ENCODE measurements at regions not wholly inside any gene's neighbourhood (a gene's known extent, or its start where the extent isn't known, plus 50 kb on each side); places are given as distances from the start of the nearest gene placed in this dataset.
"Not testable (repeated sequence)": the region's sequence is repeated elsewhere in the genome, so short reads cannot be mapped to it uniquely, and the experiment has no call there.

DNA sequence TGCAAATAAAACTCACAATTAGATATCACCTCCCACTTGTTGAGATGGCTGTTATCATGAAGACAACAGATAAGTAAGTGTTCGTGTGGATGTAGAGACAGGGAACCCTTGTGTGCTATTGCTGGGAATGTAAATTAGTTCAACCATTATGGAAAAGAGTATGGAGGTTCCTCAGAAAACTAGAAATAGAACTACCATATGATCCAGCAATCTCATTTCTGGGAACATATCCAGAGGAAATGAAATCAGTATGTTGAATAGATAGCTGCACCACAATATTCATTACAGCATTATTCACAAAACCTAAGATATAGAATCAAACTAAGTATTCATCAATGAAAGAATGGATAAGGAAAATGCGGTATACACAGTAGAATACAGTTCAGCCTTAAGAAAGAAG lies 418.7 kb upstream of the CNTN6 start:
- no peak for DNase-seq

DNA sequence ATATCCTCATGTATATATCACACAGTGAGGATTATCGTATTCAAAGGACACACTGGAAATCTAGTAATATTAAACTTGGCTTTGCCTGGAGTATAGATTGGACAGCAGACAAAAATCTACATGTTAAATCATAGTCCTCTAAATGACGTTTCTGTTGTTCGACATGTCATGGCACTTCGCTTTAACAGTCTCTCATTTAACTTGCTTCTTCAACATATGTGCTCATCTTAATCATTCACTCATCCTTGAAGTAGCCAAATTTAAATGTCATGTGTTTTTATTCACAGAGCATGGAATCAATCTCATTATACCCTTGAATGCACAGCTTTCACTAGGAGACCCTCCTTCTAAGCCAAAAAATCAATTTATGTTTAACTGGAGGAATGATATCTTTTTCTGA lies 417.0 kb upstream of the CNTN6 start:
- DNase-seq, result no peak

DNA sequence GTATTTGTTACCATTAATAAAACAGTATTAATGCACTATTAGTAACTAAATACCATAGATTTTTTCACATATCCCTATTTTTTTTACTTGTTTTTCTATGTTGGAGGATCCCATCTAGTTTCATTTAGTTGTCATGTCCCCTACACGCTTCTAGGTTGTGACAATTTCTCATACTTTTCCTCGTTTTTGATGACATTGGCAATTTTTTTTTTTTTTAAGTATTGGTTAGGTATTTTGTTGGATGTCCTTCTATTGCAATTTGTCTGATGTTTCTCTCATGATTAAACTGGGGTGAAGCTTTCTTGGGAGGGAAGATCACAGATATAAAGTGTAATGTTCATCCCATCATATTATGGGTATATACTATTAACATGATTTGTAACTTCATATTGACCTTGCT lies 409.1 kb upstream of the CNTN6 start:
- DNase-seq, result no peak

DNA sequence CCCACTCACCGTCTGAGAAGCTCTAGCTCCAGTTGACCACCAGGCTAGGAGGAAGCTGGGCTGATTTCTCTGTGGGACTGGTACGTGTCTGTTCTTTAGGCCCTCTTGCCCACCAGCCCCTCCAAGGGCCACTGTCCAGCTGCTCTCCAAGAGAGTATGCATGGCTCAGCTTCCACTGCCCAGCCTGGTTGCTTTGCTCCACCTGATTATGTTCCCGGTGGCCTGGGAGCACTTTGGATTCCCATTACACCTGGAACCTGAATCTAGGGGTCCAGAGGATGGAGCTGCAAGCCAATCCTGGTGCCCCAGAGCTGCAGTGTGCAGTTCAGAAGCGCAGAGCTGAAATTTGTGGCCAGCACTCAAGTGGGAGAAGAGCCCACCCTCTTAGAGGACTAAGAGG lies 402.1 kb upstream of the CNTN6 start:
- no peak for DNase-seq

DNA sequence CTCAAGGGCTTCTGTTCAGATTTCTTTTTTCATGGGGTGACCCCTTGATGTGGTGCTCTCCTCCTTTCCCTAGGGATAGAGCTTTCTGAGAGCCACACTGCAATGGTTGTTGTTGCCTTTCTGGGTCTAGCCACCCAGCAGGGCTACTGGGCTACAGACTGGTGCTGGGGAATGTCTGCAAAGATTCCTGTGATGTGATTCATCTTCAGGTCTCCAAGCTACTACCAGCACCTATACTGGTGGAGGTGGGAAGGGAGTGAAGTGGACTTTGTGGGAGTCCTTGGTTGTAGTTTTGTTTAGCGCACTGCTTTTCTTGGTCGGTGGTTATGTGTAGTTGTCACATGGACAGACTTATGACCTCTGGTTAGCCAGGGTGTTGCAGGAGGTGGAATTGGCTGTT lies 392.3 kb upstream of the CNTN6 start:
- no peak for DNase-seq

DNA sequence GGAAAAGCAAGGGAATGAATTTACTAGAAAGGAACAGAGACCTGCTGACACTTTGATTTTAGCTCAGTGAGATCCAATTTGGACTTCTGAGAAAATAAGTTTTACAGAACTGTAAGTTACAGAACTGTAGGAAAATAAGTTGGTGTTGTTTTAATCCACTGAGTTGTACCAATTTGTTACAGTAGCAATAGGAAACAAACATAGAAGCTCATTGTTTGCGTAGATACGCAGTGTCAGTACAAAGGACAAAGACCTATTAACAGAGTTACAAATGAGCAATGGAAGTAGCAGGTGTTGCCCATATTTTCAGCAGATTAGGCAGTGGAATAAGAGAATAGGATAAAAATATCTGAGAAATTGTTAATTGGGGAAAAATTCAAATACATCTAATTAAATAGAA lies 385.8 kb upstream of the CNTN6 start:
- no peak for DNase-seq

DNA sequence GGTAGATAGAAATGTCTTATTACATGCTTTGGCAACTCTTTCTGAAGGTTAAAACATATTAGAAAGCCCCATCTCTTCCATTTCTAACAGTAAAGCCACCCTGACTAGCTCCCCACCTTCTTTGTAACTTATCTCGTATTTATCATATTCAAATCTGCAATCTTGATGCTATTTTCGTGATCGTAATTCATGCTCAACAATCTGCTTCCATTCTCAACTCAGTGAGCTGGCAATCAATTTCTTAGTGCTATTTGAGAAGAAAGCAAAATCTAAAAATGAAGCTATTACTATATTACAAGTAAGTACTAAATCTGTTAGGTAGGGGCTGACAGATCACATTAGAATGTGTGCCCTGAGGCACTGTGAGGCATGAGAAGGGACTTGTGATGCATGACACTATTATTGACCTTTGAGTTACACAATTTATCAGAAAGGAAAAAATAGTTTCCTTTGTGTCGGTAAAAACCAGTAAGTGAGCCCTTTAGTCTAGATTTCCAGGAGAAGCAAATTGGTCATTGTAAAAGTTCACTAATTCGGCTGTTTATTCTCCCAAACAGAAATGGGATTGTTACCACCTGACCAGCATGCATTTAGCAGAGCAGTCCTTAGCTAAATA lies 379.7 kb upstream of the CNTN6 start:
- no peak for DNase-seq

DNA sequence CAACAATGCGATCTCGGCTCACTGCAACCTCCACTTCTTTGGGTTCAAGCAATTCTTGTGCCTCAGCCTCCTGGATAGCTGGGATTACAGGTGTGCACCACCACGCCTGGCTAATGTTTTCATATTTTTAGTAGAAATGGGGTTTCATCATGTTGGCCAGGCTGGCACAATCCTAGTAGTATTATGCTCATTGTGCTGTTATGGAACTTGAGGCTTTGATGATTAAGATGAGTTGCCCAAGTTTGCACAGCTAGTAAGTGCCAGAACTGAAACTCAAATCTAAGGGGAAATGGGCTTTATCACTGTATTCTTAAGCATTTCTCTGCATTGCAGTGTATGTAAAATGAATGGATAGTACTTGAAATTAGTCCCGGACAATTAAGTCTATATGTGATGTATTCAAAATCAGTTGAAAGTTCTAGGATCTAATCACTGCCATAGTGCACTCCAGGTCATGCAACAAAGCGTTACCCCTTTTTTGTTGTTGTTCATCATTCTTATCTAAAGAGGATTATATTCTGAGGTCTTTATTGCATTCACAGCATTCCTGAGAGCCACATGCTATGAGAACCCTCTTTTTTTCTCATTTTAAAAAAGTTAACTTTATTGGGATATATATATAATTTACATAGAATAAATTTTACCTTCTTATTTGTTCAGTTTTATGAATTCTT lies 378.7 kb upstream of the CNTN6 start:
- no peak for DNase-seq

DNA sequence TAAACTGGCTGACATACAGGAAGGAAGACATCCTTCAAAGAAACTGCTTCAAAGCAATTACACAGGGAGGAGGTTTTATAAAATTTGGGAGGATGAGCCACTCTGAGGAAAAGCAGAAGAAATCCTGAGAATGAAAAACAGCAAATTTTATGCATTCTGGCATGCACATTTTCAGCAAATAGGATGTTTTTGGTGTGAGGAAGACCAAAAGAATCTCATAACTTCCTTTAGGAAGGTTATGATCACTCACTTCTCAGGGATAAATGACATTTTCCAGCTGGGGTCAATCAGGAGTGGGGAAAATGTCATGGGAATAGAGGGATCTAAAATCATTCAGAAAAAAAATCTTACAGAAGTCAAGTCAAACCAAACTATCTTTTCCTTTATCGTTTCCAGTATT lies 371.7 kb upstream of the CNTN6 start:
- no peak for DNase-seq

DNA sequence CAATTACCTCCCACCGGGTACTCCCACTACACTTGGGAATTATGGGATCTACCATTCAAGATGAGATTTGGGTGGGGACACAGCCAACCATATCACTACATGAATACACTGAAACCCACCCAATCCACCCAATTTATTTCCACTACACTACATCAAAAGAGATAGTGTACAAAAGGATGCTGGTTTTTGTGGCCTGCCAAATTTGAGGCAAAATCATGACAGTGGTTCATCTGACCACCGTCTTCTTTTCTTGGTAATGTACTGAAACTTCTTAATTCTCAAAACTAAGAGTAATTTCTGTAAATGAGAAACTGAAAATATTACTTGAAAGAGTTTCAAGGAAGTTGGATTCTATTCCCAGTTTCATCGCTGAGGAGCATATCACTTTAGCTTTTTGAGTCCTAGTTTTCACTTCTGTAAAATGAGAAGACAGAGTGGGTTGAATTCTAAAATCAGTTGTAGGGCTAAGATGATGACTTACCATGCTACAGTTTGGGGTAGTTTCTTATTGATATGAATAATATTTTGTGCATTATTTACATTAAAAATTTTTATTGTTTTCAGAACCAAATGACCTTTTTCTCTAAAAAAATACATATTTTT lies 360.4 kb upstream of the CNTN6 start:
- DNase-seq, result no peak

DNA sequence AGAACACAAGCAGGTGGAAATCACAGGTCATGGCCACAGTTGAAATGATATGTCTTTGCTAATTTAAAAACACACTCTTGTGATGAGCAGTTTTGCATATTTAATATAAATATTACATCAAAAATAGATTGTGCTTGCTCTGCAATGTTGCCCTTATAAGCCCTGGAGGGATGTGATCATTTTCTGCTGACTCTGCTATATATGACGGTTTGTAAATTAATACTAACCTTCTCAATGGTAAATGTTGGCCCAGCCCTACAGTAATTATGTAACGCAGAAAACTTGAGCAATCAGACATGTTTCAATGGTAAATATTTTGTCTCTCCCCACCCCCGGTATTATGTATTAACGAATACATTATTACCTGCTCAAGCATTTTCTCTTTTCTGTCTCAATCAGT lies 359.5 kb upstream of the CNTN6 start:
- DNase-seq, result no peak

DNA sequence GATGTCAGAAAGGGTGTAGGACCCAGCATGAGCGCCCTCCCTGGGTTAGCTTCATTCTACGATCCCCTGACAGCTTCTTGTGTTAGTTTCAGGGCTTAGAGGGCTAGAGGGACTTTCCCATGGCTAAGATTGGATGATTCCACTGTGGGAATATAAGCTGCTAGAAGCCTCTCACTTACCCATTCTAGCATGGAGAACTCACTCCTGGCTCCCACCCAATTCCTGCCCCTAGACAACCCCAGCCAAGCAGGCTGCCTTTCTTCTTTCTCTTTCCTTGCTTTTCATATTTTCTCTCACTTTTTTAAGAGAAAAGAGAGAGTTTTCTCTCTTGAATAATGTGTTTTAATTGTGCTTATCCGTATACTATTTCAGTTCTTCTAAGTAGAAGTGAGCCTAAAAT lies 335.1 kb upstream of the CNTN6 start:
- DNase-seq, result no peak

DNA sequence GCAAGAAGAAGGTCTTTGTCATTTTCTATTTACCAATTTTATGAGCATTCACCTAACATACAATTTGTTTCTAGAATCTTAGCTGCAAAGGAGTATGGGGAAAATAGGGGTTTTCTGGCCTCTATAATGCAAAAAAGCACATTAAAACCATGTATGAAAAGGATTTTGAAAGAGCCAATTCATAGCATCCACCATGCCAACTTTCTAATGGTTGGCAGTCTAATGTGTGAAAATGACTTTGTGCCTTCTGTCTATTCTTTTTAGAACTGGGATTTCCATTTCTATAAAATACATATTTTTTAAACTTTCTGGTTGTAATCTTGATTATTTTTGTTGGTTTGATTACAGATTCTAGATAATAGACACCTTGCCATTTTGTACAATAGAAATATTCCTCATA lies 333.7 kb upstream of the CNTN6 start:
- no peak for DNase-seq

DNA sequence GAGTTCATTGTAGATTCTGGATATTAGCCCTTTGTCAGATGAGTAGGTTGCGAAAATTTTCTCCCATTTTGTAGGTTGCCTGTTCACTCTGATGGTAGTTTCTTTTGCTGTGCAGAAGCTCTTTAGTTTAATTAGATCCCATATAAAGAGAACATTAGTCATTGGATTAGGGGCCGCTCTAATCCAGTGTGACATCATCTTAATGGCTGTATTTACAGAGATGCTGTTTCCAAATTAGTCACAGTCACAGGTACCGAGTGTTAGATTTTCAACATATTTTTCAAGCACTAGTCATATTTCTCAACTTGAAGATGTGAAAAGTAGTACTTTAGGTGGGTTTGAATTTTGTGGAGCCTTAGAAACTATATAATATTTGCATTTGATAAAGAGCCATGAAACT lies 319.4 kb upstream of the CNTN6 start:
- not testable (repeated sequence) for DNase-seq

DNA sequence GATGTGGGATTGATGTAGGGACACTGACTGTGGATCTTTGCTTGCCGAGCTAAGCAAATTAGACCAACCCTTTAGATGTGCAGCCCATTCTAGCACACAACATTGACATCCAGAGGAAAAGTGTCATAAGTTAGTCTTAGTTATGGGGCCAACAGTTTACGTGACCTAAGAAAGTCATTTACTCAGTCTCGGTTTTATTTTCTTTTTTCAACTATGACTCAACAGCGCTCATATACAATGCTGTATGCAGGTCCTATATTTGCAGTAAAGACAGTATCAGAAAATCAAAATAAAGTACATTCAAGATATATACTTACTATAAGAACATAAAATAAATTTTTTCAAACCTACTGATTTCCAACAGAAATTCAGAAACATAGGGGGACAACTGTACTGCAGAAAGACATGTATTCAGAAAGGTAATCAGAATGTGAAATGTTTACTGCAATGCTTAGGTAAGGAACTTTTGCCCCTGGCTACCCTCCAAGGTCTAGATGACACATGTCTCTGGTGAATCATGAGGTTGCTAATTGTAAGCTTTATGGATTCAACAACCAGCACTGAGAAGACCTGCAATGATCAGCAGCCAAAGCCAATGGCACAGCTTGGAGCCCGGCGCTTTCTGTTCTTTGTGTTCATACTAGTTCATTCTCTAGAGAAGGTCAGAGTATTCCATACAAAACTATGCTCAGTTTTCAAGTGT lies 317.5 kb upstream of the CNTN6 start:
- no peak for DNase-seq

DNA sequence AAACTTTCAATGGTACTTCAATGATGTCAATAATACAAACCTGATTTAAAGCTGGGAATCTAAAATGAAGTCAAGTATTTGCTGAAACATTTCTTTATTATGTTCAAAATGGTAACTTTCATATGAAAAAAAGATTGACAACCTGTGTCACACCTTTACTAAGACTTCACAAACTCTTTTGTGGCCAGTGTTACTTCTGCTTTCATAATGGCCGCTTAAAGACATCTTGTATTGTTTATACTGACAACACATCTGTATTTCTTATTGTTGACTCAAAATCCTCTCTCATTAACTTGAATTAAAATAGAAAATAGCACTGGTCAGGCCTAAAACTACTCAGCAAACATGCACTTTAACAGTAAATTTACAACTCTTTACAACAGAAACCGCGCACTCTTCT lies 312.3 kb upstream of the CNTN6 start:
- no peak for DNase-seq

DNA sequence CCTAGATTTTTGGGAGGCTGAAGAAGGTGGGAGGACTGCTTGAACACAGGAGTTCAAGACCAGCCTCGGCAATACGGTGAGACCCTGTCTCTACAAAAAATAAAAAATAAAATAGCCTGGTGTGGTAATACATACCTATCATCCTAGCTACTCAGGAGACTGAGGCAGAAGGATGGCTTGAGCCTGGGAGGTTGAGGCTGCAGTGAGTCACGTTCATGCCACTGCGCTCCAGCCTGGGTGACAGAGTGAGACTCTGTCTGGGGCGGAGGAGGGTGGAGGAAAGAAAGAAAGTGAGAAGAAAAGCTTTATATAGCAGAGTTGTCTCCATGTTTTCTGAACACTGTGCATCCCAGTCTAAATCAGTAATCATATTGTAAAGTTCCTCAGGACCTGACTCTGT lies 301.4 kb upstream of the CNTN6 start:
- no peak for DNase-seq

DNA sequence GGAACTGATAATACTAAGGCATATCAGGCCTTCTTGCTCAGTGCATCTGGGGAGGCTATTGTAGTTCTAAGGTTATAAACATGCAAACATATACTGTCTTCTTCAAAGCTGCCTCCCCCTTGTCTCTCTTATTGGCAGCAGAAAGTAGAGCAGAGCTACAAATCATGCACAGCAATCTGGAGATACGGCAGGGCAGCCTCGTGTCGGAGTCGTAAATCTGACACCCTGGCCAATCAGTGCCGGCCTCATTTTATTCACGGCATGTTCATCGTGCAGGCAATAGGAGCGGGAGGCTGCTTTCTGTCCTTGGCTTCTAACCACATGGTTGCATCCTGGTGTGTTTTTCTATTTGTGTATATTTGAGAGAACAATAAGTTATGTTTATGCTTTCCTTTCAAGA lies 300.2 kb upstream of the CNTN6 start:
- no peak for DNase-seq

DNA sequence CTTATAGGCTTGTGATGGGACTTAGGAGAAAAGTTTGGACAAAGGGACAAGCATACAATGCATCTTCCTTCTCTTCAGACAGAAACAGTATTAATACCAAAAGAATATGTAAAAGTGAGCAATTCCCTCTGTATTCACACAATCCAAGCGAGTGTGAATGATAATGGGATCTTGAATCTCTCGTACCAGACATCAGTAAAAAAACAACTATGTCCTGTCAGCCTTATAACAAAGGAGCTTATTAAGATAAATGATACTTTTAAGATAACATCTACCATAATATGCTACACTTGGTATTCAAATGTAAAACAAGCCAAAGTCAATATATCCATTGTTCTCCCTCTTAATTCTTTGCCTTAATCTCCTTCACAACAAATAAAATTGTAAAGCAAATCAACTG lies 288.6 kb upstream of the CNTN6 start:
- no peak for DNase-seq

DNA sequence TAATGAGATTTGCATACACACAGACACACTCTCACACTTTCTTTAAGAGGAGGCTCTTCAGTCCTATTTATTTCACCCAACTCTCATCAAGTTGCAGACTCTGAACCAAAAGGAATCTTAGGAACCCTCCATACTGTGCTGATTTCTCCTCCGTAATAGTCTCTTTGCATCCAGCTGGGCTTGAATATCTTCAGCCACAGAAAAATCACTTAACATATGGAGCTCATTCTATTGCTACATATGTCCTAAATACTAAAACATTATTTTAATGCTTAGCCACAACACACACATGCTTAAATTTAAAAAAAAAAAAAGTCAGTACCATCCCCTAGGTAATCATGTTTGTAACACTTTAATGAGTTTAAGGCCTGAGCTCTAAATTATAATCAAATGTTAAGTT lies 287.5 kb upstream of the CNTN6 start:
- no peak for DNase-seq

DNA sequence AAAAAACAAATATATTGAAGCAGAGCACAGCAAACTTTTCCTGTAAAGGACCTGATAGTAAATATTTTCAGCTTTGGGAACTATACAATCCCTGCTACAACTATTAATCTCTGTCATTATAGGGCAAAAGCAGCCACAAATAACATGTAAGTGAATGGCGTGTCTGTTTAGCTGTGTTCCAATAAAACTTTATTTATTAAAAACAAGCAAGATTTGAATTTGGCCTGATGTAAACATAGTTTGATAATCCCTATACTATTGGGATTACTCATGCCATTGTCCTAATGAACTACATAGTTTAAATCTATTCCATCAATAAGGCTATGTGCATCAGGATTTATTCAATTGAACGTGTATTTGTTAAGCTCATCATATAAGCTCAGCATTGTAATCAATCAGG lies 286.8 kb upstream of the CNTN6 start:
- DNase-seq, result no peak

DNA sequence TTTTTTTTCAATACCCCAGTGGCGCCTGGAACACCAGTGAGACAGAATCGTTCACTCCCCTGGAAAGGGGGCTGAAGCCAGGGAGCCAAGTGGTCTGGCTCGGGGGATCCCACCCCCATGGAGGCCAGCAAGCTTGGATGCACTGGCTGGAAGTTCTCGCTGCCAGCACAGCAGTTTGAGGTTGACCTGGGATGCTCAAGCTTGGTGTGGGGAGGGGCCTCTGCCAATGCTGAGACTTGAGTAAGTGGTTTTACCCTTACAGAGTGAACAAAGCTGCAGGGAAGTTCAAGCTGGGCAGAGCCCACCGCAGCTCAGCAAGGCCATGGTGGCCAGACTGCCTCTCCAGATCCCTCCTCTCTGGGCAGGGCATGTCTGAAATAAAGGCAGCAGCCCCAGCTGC lies 276.2 kb upstream of the CNTN6 start:
- no peak for DNase-seq

DNA sequence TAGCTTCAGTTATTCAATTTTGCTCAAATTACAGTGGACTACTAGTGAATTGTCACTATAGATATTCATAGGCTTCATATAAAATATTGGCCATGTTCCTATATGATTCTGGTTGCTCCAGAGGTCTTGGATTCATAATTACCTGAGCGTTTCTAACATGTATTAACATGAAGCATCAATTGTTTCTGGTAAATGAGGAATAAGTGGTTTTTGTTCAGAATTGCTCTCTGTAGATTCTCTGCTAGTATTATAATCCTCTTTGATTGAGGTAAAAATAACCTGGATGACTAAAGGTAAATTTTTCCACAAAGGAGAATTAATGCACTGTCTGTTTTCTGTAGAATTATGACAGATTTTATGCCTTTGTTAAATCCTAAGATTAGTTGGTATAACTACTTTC lies 258.1 kb upstream of the CNTN6 start:
- no peak for DNase-seq

DNA sequence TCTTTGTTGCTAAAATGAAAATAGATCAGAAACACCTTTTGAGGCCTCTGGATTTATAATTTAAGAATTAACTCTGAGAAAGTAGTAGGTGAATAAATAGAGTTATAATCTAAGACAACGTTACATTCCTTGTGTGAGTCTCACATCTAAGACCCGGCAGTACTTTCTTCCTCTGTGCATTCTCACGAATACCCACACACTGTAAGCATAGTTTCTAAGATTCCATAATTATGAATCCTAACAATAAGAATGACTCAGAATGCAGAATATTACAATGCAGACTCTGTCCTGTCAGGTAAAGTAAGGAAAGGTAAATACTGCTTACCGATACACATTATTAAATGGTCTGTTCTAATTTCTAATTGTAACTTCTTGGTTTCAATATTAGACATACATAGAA lies 257.7 kb upstream of the CNTN6 start:
- no peak for DNase-seq
